HEK293 (cell line): ENCODE measurements at regions not wholly inside any gene's neighbourhood (a gene's known extent, or its start where the extent isn't known, plus 50 kb on each side); places are given as distances from the start of the nearest gene placed in this dataset.

Experiments used
- BCL6B ChIP-seq: fragments of 450-650 bp; formaldehyde crosslinking; IDR thresholded peaks from 2 replicates; pipeline ENCODE4 v1.5.1; 2017; ENCODE audit warnings: missing biosample characterization, missing genetic modification characterization
- HOXD13 ChIP-seq: sonication (generic); formaldehyde crosslinking; IDR thresholded peaks from 2 replicates; pipeline ENCODE4 v1.8.0; 2022; ENCODE audit warnings: missing genetic modification reagents, borderline replicate concordance
- KLF9 ChIP-seq: fragments of 450-650 bp; formaldehyde crosslinking; IDR thresholded peaks from 2 replicates; pipeline ENCODE4 v1.5.1; 2016; ENCODE audit warnings: missing biosample characterization, missing genetic modification characterization, low read depth
- SP2 ChIP-seq: fragments of 450-650 bp; formaldehyde crosslinking; IDR thresholded peaks from 2 replicates; pipeline ENCODE4 v1.5.1; 2016; ENCODE audit warnings: missing biosample characterization, missing genetic modification characterization
- ZNF501 ChIP-seq: fragments of 450-650 bp; formaldehyde crosslinking; IDR thresholded peaks from 2 replicates; pipeline ENCODE4 v1.5.1; 2016; ENCODE audit warnings: missing biosample characterization, missing genetic modification characterization
- ZNF621 ChIP-seq: fragments of 450-650 bp; formaldehyde crosslinking; IDR thresholded peaks from 2 replicates; pipeline ENCODE4 v1.5.1; 2017; ENCODE audit warnings: missing biosample characterization, missing genetic modification characterization
- TF ChIP-seq, protein P1 (sequence below): fragments of 450-650 bp; formaldehyde crosslinking; IDR thresholded peaks from 2 replicates; pipeline ENCODE4 v1.5.1; 2016; ENCODE audit warnings: missing biosample characterization, missing genetic modification characterization
- TF ChIP-seq, protein P2 (sequence below): IDR thresholded peaks from 2 replicates; pipeline ENCODE4 v1.6.1; 2011; ENCODE audit warnings: mild to moderate bottlenecking, low read depth, low read length, borderline replicate concordance
- TF ChIP-seq, protein P3 (sequence below): fragments of 450-650 bp; formaldehyde crosslinking; IDR thresholded peaks from 2 replicates; pipeline ENCODE4 v1.5.1; 2017; ENCODE audit warnings: missing biosample characterization, missing genetic modification characterization

DNA sequence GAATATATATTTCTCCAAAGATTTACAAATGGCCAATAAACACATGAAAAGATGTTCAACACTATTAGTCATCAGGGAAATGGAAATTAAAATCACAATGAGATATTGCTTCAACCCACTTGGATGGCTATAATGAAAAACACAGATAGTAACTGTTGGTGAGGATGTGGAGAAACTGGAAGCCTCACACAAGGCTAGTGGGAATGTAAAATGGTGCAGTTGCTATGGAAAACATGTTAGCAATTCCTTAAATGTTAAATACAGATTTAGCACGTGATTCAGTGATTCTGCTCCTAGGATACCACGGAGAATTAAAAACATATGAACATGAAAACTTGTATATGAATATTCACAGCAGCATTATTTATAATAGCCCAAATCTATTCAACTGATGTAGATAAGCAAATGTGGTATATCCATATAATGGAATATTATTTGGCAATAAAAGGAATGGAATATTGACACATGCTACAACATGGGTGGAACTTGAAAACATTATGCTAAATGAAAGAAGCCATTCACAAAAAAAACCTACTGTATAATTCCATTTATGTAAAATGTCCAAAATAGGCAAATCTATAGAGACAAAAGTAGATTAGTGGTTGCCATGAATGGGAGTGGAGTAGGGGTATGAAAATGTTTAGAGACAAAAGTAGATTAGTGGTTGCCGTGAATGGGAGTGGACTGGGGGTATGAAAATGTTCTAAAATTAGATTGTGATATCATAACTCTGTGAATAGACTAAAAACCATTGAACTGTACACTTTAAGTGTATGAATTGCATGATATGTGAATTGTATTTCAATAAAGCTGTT lies 227.1 kb upstream of the DDHD1 start:
- no peak for TF ChIP-seq HOXD13 (CRISPR knock-in tag)
- TF ChIP-seq, protein P1, sequence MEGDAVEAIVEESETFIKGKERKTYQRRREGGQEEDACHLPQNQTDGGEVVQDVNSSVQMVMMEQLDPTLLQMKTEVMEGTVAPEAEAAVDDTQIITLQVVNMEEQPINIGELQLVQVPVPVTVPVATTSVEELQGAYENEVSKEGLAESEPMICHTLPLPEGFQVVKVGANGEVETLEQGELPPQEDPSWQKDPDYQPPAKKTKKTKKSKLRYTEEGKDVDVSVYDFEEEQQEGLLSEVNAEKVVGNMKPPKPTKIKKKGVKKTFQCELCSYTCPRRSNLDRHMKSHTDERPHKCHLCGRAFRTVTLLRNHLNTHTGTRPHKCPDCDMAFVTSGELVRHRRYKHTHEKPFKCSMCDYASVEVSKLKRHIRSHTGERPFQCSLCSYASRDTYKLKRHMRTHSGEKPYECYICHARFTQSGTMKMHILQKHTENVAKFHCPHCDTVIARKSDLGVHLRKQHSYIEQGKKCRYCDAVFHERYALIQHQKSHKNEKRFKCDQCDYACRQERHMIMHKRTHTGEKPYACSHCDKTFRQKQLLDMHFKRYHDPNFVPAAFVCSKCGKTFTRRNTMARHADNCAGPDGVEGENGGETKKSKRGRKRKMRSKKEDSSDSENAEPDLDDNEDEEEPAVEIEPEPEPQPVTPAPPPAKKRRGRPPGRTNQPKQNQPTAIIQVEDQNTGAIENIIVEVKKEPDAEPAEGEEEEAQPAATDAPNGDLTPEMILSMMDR (tag by site-specific recombination): no peak
- no peak for TF ChIP-seq SP2 (tag by site-specific recombination)
- no peak for TF ChIP-seq ZNF621 (tag by site-specific recombination)
- TF ChIP-seq, protein P2, sequence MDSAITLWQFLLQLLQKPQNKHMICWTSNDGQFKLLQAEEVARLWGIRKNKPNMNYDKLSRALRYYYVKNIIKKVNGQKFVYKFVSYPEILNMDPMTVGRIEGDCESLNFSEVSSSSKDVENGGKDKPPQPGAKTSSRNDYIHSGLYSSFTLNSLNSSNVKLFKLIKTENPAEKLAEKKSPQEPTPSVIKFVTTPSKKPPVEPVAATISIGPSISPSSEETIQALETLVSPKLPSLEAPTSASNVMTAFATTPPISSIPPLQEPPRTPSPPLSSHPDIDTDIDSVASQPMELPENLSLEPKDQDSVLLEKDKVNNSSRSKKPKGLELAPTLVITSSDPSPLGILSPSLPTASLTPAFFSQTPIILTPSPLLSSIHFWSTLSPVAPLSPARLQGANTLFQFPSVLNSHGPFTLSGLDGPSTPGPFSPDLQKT: no peak
- no peak for TF ChIP-seq KLF9 (tag by site-specific recombination)
- TF ChIP-seq ZNF501 (tag by site-specific recombination): no peak
- TF ChIP-seq, protein P3, sequence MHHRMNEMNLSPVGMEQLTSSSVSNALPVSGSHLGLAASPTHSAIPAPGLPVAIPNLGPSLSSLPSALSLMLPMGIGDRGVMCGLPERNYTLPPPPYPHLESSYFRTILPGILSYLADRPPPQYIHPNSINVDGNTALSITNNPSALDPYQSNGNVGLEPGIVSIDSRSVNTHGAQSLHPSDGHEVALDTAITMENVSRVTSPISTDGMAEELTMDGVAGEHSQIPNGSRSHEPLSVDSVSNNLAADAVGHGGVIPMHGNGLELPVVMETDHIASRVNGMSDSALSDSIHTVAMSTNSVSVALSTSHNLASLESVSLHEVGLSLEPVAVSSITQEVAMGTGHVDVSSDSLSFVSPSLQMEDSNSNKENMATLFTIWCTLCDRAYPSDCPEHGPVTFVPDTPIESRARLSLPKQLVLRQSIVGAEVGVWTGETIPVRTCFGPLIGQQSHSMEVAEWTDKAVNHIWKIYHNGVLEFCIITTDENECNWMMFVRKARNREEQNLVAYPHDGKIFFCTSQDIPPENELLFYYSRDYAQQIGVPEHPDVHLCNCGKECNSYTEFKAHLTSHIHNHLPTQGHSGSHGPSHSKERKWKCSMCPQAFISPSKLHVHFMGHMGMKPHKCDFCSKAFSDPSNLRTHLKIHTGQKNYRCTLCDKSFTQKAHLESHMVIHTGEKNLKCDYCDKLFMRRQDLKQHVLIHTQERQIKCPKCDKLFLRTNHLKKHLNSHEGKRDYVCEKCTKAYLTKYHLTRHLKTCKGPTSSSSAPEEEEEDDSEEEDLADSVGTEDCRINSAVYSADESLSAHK (tag by site-specific recombination): no peak
- TF ChIP-seq BCL6B (tag by site-specific recombination): no peak
